Neural progenitor cell (in vitro differentiated cells): ENCODE measurements at regions not wholly inside any gene's neighbourhood (a gene's known extent, or its start where the extent isn't known, plus 50 kb on each side); places are given as distances from the start of the nearest gene placed in this dataset. TPM values are rescaled to one million over a fixed set of nuclear protein-coding genes. Genes with fewer than 3 reads are reported as not detected.
"Not testable (repeated sequence)": the region's sequence is repeated elsewhere in the genome, so short reads cannot be mapped to it uniquely, and the experiment has no call there.

ENCODE experiments used
- DNase-seq: peaks from one replicate; pipeline ENCODE4 v3.0.0-alpha.2; 2016; ENCODE audit warnings: low spot score
- H2AFZ ChIP-seq: fragments of 200-600 bp; sonication (generic); replicated peaks from 2 replicates; pipeline ENCODE4 v1.6.1; 2016; ENCODE audit warnings: antibody characterized with exemption
- H3F3A ChIP-seq: fragments of 200-600 bp; sonication (generic); 2 replicates; pipeline ENCODE4 v1.6.1; 2016; ENCODE audit warnings: antibody characterized with exemption, low read depth
- H3K27ac ChIP-seq: fragments of 200-600 bp; sonication (generic); 2 replicates; pipeline ENCODE4 v1.5.1; 2016; ENCODE audit warnings: mild to moderate bottlenecking
- H3K27me3 ChIP-seq: fragments of 200-600 bp; sonication (generic); 2 replicates; pipeline ENCODE4 v1.6.1; 2016; ENCODE audit warnings: mild to moderate bottlenecking, moderate library complexity
- H3K36me3 ChIP-seq: fragments of 200-600 bp; sonication (generic); 2 replicates; pipeline ENCODE4 v1.5.1; 2016
- H3K4me1 ChIP-seq: fragments of 200-600 bp; sonication (generic); 2 replicates; pipeline ENCODE4 v1.6.1; 2016; ENCODE audit warnings: mixed run types
- H3K4me2 ChIP-seq: fragments of 200-600 bp; sonication (generic); 2 replicates; pipeline ENCODE4 v1.6.1; 2016
- H3K4me3 ChIP-seq: fragments of 200-600 bp; sonication (generic); 2 replicates; pipeline ENCODE4 v1.5.1; 2016
- H3K79me2 ChIP-seq: fragments of 200-600 bp; sonication (generic); 2 replicates; pipeline ENCODE4 v1.6.1; 2016; ENCODE audit warnings: low read depth
- H3K9ac ChIP-seq: fragments of 200-600 bp; sonication (generic); 2 replicates; pipeline ENCODE4 v1.6.1; 2016
- H3K9me3 ChIP-seq: fragments of 200-600 bp; sonication (generic); 2 replicates; pipeline ENCODE4 v1.5.1; 2016; ENCODE audit warnings: low read depth
- H4K20me1 ChIP-seq: fragments of 200-600 bp; sonication (generic); 2 replicates; pipeline ENCODE4 v1.6.1; 2016; ENCODE audit warnings: low read depth
- H3K27ac Mint-ChIP-seq: 3 replicates; pipeline ENCODE4 v1.8.0; 2021; ENCODE audit warnings: mixed read lengths
- H3K27me3 Mint-ChIP-seq: 2 replicates; pipeline ENCODE4 v1.8.0; 2022; ENCODE audit warnings: low read depth, mild to moderate bottlenecking, inconsistent platforms, moderate library complexity, mixed read lengths; ENCODE audit not compliant: insufficient read depth
- H3K36me3 Mint-ChIP-seq: 3 replicates; pipeline ENCODE4 v1.8.0; 2021; ENCODE audit warnings: mixed read lengths
- H3K4me1 Mint-ChIP-seq: 3 replicates; pipeline ENCODE4 v1.8.0; 2021; ENCODE audit warnings: mixed read lengths
- H3K4me3 Mint-ChIP-seq: 3 replicates; pipeline ENCODE4 v1.8.0; 2021; ENCODE audit warnings: mild to moderate bottlenecking, moderate library complexity, mixed read lengths
- H3K9me3 Mint-ChIP-seq: 3 replicates; pipeline ENCODE4 v1.8.0; 2020; ENCODE audit warnings: mixed read lengths
- CTCF ChIP-seq: fragments of 200-600 bp; sonication (generic); IDR thresholded peaks from 2 replicates; pipeline ENCODE4 v1.5.1; 2017; ENCODE audit warnings: antibody characterized with exemption, mild to moderate bottlenecking
- EZH2 ChIP-seq: fragments of 200-600 bp; sonication (generic); IDR thresholded peaks from 2 replicates; pipeline ENCODE4 v1.6.1; 2017; ENCODE audit warnings: antibody characterized with exemption, mild to moderate bottlenecking, moderate library complexity
- microRNA-seq: library from miRNA; unstranded; fragments of <30 nt; microRNA quantifications from one replicate; pipeline ENCODE4, GENCODE V29; 2016
- small RNA-seq: library from RNA; depleted of rRNA; stranded (forward); fragments of <200 nt; gene quantifications from one replicate; pipeline ENCODE3, GENCODE V24; 2015

- no peaks in the 10 kb centered on the region for H3F3A ChIP-seq
- Mint-ChIP-seq H3K27me3 (no peaks in the 10 kb centered on the region), H3K36me3 (no peaks in the 10 kb centered on the region), H3K4me3 (no peak overlapping the region), H3K4me1 (no peaks in the 10 kb centered on the region), H3K27ac (no peak overlapping the region), H3K9me3 (peaks cover 17% of the 10 kb centered on the region)
- no peak overlapping the region for H3K9ac ChIP-seq
- no peaks in the 10 kb centered on the region for H4K20me1 ChIP-seq
- no peak for DNase-seq
- no peaks in the 10 kb centered on the region for H3K79me2 ChIP-seq
- TF ChIP-seq EZH2 (no peak), CTCF (peak; percentile 25)
- H3K4me2 ChIP-seq = no peak overlapping the region
- no peaks in the 10 kb centered on the region for H3K4me1 ChIP-seq
- no peak overlapping the region for H3K27ac ChIP-seq
- no peaks in the 10 kb centered on the region for H3K9me3 ChIP-seq
- no peaks in the 10 kb centered on the region for H3K27me3 ChIP-seq
- no peak overlapping the region for H3K4me3 ChIP-seq
- H3K36me3 ChIP-seq = no peaks in the 10 kb centered on the region
- H2AFZ ChIP-seq = no peak overlapping the region
Observed at GRCh38 chr10:56449770-56450169, 88.7 kb upstream of the ZWINT start.

- not testable (repeated sequence) for H3F3A ChIP-seq, H3K4me1 ChIP-seq, H2AFZ ChIP-seq, H3K4me3 Mint-ChIP-seq, H3K79me2 ChIP-seq, DNase-seq, H3K4me2 ChIP-seq, H3K27me3 Mint-ChIP-seq, H3K27ac ChIP-seq, H4K20me1 ChIP-seq, H3K9me3 ChIP-seq, H3K4me1 Mint-ChIP-seq, H3K36me3 Mint-ChIP-seq, H3K27ac Mint-ChIP-seq, H3K4me3 ChIP-seq, H3K36me3 ChIP-seq, H3K27me3 ChIP-seq, H3K9ac ChIP-seq
- H3K9me3 Mint-ChIP-seq = peaks cover 17% of the 10 kb centered on the region
Observed at GRCh38 chr10:56447613-56448012, 86.6 kb upstream of the ZWINT start.

- H3K4me1 Mint-ChIP-seq, H3K4me2 ChIP-seq, DNase-seq, H4K20me1 ChIP-seq, H3K9ac ChIP-seq, H3K4me3 ChIP-seq, H3K27ac Mint-ChIP-seq, H3K27me3 Mint-ChIP-seq, H3K27ac ChIP-seq, H3K9me3 ChIP-seq, H3K79me2 ChIP-seq, H3K9me3 Mint-ChIP-seq, H3K4me1 ChIP-seq, H3K36me3 Mint-ChIP-seq, H2AFZ ChIP-seq, H3F3A ChIP-seq, H3K27me3 ChIP-seq, H3K36me3 ChIP-seq, H3K4me3 Mint-ChIP-seq: not testable (repeated sequence)
Observed at GRCh38 chr10:56441337-56441736, 80.3 kb upstream of the ZWINT start.

Small RNAs in the stretch of these regions (microRNA-seq; reads per million reads assigned to microRNA genes)
- not detected for gene MIR3924

Small RNAs in the stretch of these regions (small RNA-seq; reads per million reads assigned to genes)
- gene AL731534.1 (not detected), gene MIR3924 (not detected), gene RF01299 (0.14 reads per million)
